HG03558 (cell line): ENCODE measurements at regions not wholly inside any gene's neighbourhood (a gene's known extent, or its start where the extent isn't known, plus 50 kb on each side); places are given as distances from the start of the nearest gene placed in this dataset.

ENCODE experiments used
- ATAC-seq: cut with Tn5 transposase; IDR thresholded peaks from one replicate; pipeline ENCODE4 v1.9.1; 2021; ENCODE audit warnings: moderate number of reproducible peaks; ENCODE audit not compliant: unreplicated experiment; ENCODE audit errors: extremely low read depth

DNA sequence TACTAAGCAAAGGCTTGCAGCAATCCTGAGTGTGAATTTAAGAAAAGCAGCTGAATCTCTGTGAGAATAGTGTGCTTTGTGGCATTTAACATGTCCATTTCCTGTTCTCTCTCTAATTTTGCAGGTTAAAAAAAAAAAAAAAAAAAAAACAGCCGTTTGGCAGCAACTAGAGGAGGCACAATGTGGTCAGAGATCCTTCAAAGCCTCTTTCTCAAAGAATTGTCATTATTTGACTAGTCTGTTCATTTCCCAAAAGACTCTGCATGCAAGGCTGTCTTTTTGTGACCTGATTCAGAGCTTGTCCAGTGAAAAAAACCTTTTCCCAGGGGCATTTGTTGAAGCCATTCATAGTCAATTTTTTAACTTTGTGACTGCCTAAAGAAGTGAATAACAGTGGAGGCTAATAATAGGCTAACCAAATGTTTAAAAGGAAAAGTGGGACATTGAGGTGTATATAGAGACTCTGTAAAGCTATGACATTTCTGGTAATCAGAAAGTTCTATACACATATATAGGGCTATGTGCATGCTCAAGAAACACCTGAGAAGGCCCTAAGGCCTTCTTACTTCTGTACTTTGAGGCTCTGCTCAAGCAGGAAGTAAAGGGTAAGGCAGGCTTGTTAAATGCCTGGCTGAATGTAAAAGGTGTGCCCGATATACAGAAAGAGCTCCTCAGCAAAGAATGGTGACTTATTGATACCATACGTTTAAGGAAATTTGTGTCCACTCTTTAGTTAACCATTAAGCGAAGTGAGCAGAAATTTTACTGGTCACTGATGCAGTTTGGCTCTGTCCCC, 289.6 kb upstream of the RAB6C start:
- ATAC-seq: no peak

DNA sequence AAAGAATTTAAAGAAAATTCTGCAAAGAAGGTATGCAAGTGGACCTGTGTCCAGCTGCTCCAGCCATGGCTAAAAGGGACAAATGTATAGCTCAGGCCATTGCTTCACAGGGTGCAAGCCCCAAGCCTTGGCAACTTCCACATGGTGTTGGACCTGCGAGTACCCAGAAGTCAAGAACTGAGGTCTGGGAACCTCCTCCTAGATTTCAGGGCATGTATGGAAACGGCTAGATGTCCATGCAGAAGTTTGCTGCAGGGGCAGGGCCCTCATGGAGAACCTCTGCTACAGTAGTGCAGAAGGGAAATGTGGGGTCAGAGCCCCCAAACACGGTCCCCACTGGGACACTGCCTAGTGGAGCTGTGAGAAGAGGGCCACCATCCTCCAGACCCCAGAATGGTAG, 284.0 kb upstream of the RAB6C start:
- ATAC-seq: no peak

- no peak for ATAC-seq
Measured at GRCh38 chr2:129698593-129698992, 280.9 kb upstream of the RAB6C start.

- ATAC-seq: no peak
Measured at GRCh38 chr2:129699781-129700573, 279.5 kb upstream of the RAB6C start.

GRCh38 chr2:129702416-129703176, 276.9 kb upstream of the RAB6C start:
- no peak for ATAC-seq

- no peak for ATAC-seq
Measured at GRCh38 chr2:129705085-129705484, 274.4 kb upstream of the RAB6C start.

GRCh38 chr2:129707800-129708199, 271.7 kb upstream of the RAB6C start:
- ATAC-seq: no peak

- no peak for ATAC-seq
Measured at GRCh38 chr2:129708221-129708967, 271.1 kb upstream of the RAB6C start.

DNA sequence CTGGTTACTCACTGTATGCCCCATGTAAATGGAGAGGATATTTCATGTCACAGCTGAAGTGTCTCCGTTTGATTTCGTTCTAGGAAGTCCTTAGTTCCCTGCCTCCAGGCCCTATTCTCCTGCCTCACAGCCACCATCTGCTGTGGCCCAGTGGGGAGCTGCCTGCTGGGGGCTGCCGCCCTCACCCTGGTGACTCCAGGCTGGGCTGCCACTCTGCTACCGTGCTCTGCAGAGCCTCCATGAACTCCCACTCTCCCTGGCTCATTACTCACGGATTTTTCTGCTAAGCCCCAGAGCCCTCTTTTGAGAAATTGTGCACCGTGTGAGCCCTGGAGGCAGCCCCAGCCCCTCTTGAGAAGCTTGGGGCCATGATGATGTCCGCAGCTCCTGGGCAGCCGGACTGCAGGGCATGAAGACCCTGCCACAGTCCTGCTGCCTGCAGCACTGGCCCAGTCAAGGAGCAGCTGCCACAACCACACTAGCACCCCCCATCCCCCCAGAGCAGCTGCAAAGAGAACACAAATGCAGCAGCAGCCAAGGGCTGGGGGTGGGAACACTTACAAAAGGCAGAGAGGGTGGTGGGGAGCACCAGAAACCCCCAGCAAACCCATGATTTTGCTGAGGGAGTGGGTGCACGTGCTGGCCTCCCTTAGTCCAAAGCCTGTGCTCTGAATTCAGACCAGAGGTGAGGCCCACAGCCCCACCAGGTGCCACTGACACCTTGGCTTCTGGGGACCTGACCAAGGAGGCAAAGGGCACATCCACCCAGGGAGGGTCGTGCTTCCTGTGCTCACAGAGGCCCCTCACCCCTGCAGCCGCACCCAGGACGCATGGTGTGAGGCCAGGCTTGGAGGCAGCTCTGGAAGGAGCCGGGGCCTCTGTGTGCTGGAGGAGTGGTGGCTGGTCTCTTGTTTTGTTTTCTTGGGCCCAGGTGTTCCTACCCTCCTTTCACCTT, 270.2 kb upstream of the RAB6C start:
- ATAC-seq: no peak

DNA sequence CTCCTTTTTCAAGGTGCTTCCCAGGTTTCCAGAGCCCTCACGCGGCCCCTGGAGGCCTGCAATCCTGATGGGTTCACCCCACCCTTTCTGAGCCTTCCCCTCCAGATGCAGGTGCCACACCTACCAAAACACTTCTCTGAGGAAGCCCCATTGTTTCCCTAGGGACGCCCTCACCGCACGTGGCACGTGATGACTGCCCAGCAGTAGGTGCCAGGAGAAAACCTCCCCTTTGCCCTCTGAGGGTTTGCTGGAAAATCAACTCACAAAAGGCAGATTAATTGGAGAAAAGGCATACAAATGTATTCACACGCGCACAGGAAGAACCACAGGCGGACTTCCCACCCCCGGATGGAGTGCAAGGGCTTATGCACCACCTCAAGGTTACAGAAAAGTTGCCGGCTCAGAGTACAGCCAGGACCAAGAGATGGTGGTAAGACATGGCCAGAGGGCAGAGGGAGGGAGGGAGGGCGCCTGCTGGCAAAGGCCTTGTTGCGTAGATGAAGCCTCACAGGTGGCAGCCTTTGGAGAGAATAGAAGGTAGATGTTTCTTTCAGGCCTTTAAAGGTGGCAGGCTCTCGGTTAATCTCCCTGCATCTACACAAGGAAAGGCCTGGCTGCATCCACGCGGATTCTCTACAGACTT, 269.4 kb upstream of the RAB6C start:
- no peak for ATAC-seq

DNA sequence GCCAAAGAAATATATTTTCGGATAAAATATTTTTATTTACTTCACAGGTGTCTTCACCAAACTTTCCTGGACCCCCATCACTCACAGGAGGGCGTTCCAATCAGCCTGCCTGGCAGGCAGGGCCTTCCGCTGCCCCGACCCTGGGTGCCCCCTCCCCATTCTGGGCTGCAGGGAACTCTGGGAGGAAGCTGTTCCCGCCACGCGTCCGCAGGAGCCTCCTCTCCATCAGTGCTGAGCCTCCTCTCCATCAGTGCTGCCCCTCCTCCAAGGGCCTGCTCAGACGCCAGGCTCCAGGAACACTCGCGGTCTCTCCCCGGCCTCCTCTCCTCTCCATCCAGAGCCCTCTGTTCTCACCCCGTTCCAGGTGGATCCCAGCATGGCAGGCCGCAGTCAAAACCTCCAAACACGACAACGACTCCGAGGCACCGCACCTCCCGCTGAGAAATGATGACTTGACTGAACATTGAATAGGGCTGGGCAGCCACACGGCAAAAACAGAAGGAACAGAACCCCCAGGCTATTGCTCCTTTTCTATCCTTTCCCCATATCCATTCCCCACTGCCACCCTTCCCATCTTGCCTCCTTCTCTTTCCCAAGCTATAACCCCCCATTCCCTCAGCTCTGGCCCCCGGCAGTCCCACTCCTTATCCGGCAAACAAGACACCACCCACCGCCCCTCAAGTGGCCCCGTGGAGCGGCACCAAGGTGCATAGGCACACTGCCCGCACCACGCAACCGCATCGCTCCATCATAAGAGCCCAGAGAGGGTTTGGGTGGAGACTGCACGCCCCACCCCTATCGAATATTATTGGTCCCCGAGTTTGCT, 268.6 kb upstream of the RAB6C start:
- no peak for ATAC-seq

DNA sequence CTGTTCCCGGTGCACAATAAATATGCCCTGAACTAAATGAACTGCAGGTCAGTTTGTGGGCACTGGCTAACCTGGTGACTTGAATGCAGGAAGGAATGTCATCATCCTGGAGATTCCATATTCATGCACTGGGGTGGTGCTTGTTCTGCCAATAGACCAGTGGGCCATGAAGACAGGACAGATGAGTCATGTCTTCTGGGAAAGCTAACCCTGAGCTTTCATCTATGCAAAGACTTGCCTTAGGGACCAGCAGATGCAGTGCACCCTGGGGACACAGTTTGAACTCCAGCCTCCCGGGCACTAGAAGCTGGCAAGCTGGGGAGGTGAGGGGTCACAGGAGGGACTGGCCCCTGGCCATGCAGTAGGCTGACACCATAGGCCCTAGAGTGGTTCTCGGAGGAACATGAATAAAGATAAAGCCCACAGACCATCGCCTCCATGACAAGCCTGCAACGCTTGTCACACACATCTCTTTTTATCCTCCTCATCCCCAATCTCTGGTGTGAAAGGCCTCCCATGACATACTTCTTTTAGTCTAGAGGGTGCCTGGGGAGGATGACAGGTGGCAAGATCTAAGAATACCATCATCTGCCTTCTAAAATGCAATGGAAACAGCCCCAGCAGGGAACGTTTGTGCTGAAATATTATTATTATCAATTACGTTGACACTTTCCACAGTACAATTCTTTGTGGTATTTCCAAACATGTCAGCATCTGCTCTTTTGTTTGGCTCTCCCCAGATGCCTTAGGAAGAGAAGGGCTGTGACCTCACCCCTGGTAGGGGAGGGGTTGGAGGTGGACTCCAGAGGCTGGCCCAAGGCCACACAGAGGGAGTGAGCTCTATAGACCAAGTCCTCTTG, 267.4 kb upstream of the RAB6C start:
- ATAC-seq: no peak

DNA sequence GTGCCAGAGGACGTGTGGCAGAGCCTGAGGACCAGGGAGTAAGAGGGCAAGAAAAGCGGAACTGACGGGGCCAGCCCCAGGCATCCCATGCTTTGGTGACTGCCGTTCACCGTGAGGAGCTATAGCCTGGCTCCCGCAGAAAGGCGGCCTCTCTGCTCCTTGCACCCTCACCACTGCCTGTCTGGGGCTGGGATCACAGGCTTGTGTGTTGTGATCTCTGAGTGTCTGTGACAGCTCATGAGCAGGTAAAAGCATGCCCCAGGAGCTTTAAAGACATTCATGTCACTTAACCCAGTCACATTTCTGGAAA, 266.8 kb upstream of the RAB6C start:
- ATAC-seq: no peak

- no peak for ATAC-seq
Measured at GRCh38 chr2:129713337-129713736, 266.1 kb upstream of the RAB6C start.

DNA sequence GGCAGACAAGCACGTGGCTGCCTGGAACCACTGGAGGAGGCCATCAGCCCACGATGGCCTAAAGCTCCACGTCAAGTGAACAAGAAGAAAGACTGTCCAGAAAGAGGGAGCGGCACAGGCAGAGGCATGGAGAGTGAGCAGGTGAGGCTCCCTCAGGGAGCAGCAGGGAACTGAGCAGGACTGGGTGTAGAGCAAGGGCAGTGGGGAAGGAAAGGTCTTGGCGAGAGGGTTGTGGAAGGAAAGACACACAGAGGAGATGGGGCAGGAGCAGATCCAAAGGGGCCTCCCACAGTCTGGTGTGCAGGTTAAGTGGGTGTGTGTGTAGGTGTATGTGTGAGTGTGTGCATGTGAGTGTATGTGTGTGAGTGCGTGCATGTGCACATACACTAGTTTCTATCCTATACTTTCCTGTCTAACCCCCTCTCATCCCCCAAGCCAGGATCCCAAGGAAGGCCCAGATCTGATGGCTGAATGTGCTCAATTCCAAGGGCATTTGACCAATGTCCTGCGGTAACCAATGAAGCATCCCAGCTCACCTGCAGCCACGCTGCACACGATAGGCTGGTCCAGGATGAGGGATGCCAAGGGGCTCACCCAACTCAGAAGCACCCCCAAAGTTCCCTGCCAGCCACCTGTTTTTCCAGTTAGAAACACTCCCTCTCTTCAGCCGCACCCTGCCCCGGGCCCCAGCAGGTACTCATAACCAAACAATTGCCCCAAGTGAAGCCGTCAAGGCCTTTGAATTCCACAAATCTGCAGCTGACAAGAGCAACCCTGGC, 262.5 kb upstream of the RAB6C start:
- no peak for ATAC-seq

DNA sequence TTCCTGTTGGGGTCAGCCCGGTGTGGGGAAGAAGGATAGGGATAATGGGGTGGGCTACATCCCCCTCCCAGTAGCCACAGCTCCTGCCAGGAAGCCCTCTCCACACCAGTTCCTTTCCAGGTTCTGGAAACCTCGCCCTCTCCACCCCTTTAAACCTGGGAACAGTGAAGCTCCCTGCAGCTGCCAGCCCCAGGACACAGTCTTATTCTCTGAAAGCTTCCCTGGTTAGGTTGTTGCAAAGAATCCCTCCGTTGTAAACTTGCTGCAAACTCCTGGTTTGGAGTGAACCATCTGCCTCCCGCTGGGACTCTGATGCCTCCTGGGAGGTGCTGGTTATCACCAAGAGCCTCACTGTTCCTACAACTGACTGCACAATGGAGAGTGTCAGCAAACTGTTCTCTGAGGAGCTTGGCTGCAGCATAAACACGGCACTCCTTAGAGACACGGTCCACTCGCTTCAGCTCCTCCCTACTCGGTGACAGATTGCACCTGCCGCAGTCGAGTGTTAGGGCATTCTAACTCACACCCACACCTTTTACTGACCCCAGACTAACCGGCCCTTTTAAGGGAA, 261.8 kb upstream of the RAB6C start:
- no peak for ATAC-seq
